ENCODE measurements at regions not wholly inside any gene's neighbourhood (a gene's known extent, or its start where the extent isn't known, plus 50 kb on each side); places are given as distances from the start of the nearest gene placed in this dataset.

DNA sequence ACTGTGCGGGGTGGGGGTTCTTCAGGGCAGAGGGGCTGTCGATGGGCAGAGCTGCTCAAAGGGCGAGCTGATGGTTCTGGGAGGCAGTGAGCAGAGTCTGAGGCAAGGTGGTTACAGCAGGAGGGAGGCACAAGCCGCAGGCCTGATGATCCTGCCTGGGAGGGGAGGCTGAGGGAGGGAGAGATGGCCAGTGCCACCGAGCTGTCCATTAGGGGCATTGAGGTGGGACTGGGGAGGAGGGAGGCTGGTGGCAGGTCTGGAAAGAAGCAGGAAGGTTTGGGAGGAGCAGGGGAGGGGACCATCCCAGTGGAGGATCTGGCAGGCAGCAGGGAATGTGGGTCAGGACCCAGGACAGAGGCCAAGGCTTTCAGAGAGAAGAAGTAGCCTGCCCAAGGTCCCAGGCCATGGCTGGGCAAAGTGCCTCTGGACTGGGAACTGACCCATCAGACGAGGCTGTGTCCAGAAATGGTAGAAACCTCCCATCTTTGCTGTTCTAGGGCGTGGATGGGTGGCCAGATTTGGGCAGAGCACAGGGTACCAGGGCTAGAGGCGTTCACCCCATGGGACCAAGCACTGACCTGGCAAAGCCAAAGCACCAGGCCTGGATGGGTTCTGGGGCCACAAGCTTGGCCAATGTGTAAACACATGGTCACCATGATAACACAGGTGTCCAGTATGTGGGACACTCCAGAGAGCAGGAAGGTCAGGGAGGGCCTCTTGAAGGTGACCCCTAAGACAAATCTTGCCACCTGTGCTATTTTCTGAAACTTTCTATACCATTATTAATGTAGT is 55.5 kb downstream of the INHBB start:
- DNase-seq (ENCODE audit: low read depth) = no peak

DNA sequence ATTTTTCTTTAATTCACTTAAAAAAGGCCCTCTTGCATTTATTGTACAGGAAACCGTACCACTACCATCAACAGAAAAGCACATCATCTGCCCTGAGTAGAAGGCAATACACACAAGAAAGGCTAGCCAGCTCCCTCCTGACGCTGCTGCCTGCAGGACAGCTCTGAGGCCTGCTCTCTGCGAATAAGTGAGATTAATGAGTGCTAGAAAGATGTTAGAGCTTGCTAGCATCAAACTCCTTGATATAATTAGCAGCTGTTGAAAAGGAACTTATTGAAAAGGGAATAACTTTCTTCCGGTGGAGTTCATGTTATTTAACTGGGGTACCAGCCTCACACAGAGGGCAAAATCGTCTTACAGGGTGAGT is 56.1 kb downstream of the INHBB start:
- no peak for DNase-seq (ENCODE audit: low read depth)

DNA sequence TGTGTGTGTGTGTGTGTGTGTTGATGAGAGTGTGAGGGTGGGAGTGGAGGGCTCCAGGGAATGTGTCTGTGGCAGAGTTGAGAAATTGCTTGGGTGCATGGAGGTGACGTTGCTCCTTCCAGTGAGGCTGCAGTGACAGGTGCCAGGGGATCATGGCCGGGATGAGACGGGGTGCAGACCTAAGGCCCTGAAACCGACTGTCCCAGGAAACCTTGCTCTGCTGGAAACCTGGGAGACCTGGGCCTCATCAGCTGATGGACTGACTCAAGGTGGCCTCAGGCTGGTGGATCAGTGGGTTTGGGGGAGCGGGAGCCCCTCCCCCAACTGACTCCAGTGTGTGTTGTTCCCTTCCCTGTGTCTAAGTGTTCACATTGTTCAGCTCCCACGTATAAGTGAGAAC is 56.6 kb downstream of the INHBB start:
- DNase-seq (ENCODE audit: low read depth) = no peak

DNA sequence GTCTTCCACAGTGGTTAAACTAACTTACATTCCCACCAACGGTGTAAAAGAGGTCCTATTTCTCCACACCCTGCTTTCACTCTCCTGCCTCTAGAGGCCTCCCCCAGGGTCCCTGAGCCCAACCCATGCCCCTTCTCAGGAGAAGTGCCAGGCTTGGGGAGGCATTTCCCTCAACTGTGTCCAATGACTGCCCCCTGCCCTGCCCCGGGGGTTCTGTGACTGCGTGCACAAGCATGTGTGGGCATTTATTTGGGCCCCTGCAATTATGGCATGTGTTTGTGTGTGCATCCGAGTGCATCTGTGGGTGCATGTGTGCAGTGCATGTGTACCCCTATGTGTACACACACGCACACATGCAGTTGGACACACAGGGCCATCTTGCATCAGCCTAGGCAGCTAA is 57.3 kb downstream of the INHBB start:
- no peak for DNase-seq (ENCODE audit: low read depth)

DNA sequence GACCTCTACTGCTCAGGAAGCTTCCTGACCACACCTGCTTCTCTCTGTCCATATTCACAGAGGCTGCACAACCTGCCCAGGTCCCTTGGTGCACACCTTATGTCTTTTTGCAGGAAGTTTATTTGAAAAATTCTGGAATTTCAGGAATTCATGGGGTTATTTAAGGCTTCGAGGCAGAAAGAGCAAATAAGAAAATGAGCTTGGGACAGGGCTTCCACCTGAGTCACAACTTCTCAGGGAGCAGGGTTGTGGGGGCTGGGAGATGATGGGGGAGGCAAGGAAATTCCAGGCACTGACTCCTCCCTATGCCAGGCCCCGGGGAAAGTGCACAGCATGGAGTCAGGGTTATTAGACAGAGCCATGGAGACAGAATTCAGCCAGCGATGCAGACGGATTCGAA is 57.7 kb downstream of the INHBB start:
- DNase-seq (ENCODE audit: low read depth) = peak; percentile 53

- DNase-seq (ENCODE audit: low read depth) = no peak
These were observed 58.3 kb downstream of the INHBB start for GRCh38 chr2:120404274-120404673.

GRCh38 chr2:120404941-120405758 is 59.2 kb downstream of the INHBB start:
- no peak for DNase-seq (ENCODE audit: low read depth)

GRCh38 chr2:120405759-120406099 is 59.8 kb downstream of the INHBB start:
- DNase-seq (ENCODE audit: low read depth) = no peak

- DNase-seq (ENCODE audit: low read depth) = no peak
These were observed 60.6 kb downstream of the INHBB start for GRCh38 chr2:120406566-120406965.

DNA sequence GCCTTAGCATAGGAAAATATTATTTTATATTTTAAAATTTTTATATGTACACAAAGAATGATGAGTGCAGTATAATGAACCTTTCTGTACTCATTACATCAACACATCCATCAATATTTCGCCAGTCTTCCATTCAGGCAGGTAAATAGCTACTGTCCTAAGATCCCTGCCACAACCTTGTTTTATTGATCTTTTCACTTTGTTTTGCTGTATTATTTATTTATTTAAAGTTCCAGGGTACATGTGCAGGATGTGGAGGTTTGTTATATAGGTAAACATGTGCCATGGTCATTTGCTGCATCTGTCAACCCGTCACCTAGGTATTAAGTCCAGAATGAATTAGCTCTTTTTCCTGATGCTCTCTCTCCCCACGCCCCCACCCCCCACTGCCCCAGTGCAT is 64.6 kb downstream of the INHBB start:
- DNase-seq (ENCODE audit: low read depth) = no peak

DNA sequence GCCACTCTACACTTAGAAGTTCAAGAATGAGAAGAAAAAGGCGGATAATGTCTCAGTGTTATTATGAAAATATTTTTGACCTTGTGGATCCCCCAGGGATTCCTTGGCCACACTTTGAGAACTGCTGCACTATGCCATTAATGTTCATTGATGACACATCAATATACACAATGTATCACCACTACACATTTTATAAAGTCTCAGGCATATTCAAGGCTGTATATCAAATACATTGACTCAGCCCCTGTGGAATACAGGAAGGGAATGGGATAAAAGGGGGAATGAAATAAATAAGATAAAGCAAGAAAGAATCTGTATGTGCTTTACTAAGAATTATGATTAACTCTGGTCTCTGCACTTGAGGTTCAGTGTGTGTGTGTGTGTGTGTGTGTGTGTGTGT is 69.1 kb downstream of the INHBB start:
- no peak for DNase-seq (ENCODE audit: low read depth)

GRCh38 chr2:120415728-120416509 is 70.0 kb downstream of the INHBB start:
- no peak for DNase-seq (ENCODE audit: low read depth)

- DNase-seq (ENCODE audit: low read depth) = no peak
These were observed 72.3 kb downstream of the INHBB start for GRCh38 chr2:120418174-120418787.

DNA sequence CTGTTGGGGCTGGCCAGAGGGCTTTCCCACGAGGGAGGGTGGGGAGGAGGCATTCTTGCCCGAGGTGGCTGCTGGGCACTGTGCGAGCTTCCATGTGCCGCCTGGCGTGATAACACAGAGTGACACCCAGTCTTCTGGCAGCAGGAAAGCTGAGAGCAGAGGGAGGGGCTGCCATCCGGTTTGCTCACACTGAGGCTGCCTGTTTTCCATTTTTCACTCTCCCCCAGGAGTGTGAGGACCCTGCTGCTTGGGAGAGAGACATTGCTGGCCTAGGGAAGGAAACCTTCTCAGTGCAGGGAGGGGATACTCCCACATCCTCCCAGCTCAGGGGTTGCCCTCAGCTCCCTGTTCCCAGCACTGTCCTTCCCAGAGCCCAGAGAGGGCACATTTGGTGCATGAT is 73.1 kb downstream of the INHBB start:
- DNase-seq (ENCODE audit: low read depth) = no peak

- no peak for DNase-seq (ENCODE audit: low read depth)
These were observed 74.0 kb downstream of the INHBB start for GRCh38 chr2:120419955-120420354.

GRCh38 chr2:120421126-120421829 is 75.3 kb downstream of the INHBB start:
- DNase-seq (ENCODE audit: low read depth) = no peak

DNA sequence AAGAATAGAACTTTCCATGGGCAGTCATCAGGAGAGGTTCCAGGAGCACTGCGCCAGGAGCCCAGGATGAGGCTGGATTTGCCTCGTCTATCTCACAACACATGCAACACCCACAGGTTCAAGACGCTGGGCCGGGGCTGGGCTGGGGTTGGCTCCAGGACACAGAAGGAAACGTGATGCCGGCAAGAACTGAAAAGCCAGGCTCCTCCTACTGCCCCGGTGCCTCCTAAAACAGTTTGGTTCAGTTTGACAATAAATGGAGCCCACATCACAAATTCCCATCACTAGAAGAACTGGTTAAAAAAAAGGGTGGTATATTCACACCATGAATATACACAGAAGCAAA is 75.9 kb downstream of the INHBB start:
- no peak for DNase-seq (ENCODE audit: low read depth)

- no peak for DNase-seq (ENCODE audit: low read depth)
These were observed 76.7 kb downstream of the INHBB start for GRCh38 chr2:120422465-120423160.

- DNase-seq (ENCODE audit: low read depth) = no peak
These were observed 77.4 kb downstream of the INHBB start for GRCh38 chr2:120423167-120423943.

DNA sequence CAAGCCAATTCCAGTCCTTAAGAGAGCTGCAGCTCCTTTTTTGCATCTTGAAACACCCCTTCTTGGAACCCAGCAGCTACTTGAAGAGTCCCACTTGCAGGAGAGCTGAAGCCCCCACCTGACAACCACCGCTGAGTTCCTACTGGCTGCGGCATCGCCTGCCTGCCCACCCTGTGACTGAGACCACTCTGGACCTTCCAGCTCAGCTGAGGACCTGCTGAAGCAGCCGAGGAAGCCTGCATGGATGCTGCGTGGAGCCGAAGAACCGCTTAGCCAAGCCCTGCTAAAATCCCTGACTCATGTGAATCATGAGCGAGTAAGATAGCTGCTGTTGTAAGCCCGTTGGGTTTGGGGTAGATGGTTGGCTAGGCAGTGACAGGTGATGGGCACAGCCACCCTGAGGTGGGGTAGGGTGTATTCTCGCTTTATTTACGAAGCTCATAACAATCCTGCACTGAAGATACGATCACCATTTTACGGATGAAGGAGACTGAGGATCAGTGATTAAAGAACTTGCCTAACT is 78.4 kb downstream of the INHBB start:
- DNase-seq (ENCODE audit: low read depth) = no peak
